Astrocyte of the spinal cord (primary cell): ENCODE measurements at regions not wholly inside any gene's neighbourhood (a gene's known extent, or its start where the extent isn't known, plus 50 kb on each side); places are given as distances from the start of the nearest gene placed in this dataset.
"Not testable (repeated sequence)": the region's sequence is repeated elsewhere in the genome, so short reads cannot be mapped to it uniquely, and the experiment has no call there.

Experiments used
- DNase-seq: peaks from one replicate; pipeline ENCODE4 v3.0.0; 2011; ENCODE audit warnings: low read depth, low spot score
- H3K4me3 ChIP-seq: 2 replicates; pipeline ENCODE4 v1.5.1; 2011; ENCODE audit warnings: low read depth, mild to moderate bottlenecking, low read length, moderate library complexity
- CTCF ChIP-seq: IDR thresholded peaks from 2 replicates; pipeline ENCODE4 v1.5.1; 2012; ENCODE audit warnings: low read depth, mild to moderate bottlenecking, low read length, inconsistent platforms
- in situ Hi-C: cut with HindIII; loops from 2 replicates; pipeline ENCODE4 v1.10.0; 2017; ENCODE audit warnings: low sequenced_read_pairs

- DNase-seq: no peak
- in situ Hi-C loops: no loop called here
- TF ChIP-seq CTCF: no peak
- H3K4me3 ChIP-seq: no peak overlapping the region
These were observed 214.8 kb downstream of the EMP1 start for GRCh38 chr12:13411287-13411686.

- TF ChIP-seq CTCF: no peak
- DNase-seq: no peak
- H3K4me3 ChIP-seq: no peak overlapping the region
- in situ Hi-C loops: no loop called here
These were observed 209.6 kb downstream of the EMP1 start for GRCh38 chr12:13405961-13406703.

GRCh38 chr12:13404631-13405473 lies 208.3 kb downstream of the EMP1 start:
- TF ChIP-seq CTCF: no peak
- no peak overlapping the region for H3K4me3 ChIP-seq
- no peak for DNase-seq
- in situ Hi-C loops: no loop called here

- in situ Hi-C loops: no loop called here
These were observed 207.6 kb downstream of the EMP1 start for GRCh38 chr12:13404111-13404628.

DNA sequence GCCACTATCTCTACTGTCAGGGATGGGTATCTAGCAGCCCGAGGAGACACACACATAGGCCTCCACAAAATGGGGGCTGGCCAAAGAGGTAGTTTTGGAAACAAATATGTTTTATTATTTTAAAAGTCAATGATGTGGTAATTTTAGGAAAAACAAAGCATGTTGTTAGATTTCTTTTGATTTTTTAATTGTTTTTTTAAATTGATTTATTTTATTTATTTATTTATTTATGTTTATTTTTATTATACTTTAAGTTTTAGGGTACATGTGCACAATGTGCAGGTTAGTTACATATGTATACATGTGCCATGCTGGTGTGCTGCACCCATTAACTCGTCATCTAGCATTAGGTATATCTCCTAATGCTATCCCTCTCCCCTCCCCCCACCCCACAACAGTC lies 194.8 kb downstream of the EMP1 start:
- DNase-seq, in situ Hi-C loops, H3K4me3 ChIP-seq: not testable (repeated sequence)

More at GRCh38 chr12:13404111-13404628, 207.6 kb downstream of the EMP1 start:
- no peak overlapping the region for H3K4me3 ChIP-seq
- TF ChIP-seq CTCF: no peak
- DNase-seq: no peak

DNA sequence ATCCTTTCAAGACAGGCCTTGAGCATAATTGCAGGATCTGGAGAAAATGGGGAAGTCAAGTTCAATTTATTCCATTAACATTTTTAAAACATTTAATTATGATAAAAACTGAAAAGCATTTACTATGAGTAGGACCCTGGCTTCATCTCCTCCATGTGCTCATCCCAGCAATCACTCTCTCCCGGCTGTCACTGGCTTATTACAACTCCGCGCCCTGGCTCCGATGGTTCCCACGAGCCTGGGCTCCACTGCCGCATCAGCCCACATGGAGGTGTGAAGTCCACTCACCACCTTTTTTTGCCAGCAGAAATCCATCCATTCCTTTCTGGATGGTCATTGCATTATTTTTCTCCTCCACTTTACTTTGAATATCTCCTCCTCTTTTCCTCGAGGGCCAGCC lies 194.4 kb downstream of the EMP1 start:
- H3K4me3 ChIP-seq: no peak overlapping the region
- TF ChIP-seq CTCF: no peak
- DNase-seq: no peak
- in situ Hi-C loops: no loop called here
